ENCODE measurements at regions not wholly inside any gene's neighbourhood (a gene's known extent, or its start where the extent isn't known, plus 50 kb on each side); places are given as distances from the start of the nearest gene placed in this dataset.

DNA sequence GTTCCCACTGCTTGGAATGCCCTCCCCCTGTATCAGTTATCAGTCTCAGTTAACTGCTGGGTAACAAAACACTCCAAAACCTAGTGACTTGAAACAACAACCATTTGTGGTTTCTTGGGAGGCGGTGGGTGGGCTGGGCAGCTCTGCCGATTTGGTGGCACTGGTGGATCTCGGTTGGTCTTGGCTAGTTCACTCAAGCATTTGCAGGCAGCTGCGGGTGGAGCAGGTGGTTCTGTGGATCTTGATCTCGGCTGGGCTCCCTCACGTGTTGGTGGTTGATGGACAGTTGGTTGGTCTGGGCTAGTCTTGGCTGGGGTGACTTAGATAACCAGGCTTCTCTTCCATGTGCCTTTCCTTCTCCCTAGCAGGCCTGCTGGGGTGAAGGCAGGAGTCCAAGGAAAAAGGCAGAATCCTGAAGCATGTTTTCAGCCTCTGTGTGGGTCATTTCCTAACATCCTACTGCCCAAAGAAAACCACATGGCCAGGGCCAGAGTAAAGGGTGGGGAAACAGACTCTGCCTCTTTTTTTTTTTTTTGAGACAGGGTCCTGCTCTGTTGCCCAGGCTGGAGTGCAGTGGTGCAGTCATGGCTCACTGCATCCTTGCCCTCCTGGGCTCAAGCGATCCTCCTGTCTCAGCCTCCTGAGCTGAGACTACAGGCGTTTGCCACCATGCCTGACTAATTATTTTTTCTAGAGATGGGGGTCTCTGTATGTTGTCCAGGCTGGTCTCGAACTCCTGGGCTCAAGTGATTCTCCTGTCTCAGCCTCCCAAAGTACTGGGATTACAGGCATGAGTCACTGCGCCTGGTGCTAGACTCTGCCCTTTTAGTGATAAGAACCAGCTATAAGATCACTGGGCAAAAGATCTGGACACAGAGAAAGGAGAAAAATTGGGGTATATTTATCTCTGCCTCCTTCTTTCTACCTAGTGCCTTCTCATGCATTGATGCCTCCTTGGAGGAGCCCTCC, 183.7 kb downstream of the RGS3 start:
- Histone ChIP-seq H3K9me3 (ENCODE audit: insufficient read depth, low read depth, low read length) (no peaks in the 10 kb centered on the region), H3K9ac (ENCODE audit: low read depth, low read length) (no peak overlapping the region), H3K27me3 (ENCODE audit: insufficient read depth, low read length) (peaks cover 99% of the 10 kb centered on the region), H3K4me1 (ENCODE audit: insufficient read depth, low read length) (peaks cover 5% of the 10 kb centered on the region; the same call in 1 of the 2 replicates), H3K27ac (ENCODE audit: low read length) (no peak overlapping the region), H3K36me3 (ENCODE audit: insufficient read depth, low read depth, low read length) (no peaks in the 10 kb centered on the region), H3K4me3 (ENCODE audit: low read length) (no peak overlapping the region)

DNA sequence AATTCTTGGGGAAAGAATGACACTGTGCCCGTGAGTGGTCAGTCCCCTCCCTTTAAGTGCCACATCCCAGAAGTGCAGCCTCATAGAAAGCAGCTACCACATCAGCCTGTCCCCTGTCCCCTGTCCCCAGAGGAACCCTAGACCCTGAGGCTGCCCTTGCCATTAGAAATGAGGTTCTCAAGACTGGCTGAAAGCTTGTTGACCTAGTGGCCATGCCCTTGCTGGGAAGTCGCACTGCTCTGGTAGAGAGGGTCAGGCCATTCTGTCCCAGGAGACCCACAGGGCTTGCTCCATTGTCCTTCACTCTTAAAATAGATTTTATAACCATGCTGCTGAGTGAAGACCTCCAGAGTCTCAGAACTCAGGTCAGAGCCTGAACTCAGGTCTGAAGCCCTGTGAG, 184.5 kb downstream of the RGS3 start:
- no peak overlapping the region for H3K27ac ChIP-seq (ENCODE audit: low read length)
- H3K4me1 ChIP-seq (ENCODE audit: insufficient read depth, low read length): peaks cover 5% of the 10 kb centered on the region; the same call in 1 of the 2 replicates
- peaks cover 91% of the 10 kb centered on the region for H3K27me3 ChIP-seq (ENCODE audit: insufficient read depth, low read length)
- no peak overlapping the region for H3K4me3 ChIP-seq (ENCODE audit: low read length)
- H3K9ac ChIP-seq (ENCODE audit: low read depth, low read length): no peak overlapping the region
- H3K36me3 ChIP-seq (ENCODE audit: insufficient read depth, low read depth, low read length): no peaks in the 10 kb centered on the region
- H3K9me3 ChIP-seq (ENCODE audit: insufficient read depth, low read depth, low read length): no peaks in the 10 kb centered on the region

DNA sequence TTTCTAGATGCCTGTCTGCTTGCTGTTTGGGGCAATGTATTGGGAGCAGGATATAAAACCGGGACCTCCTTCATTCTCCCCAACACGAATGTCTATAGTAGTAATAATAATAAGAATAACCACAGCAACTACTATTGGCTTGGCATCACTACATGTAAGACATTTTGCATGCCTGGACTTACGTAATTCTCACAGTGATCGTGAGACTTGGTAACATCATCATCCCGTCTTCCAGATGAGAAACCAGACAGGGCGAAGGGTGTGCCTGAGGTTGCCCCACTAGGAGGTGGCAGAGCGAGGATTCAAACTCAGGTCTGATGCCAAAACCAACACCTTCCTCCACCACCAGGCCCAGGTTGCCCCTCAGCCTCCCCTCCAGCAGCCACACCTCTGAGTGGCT, 185.1 kb downstream of the RGS3 start:
- no peak overlapping the region for H3K9ac ChIP-seq (ENCODE audit: low read depth, low read length)
- H3K4me3 ChIP-seq (ENCODE audit: low read length): no peak overlapping the region
- no peaks in the 10 kb centered on the region for H3K36me3 ChIP-seq (ENCODE audit: insufficient read depth, low read depth, low read length)
- no peak overlapping the region for H3K27ac ChIP-seq (ENCODE audit: low read length)
- peaks cover 85% of the 10 kb centered on the region for H3K27me3 ChIP-seq (ENCODE audit: insufficient read depth, low read length)
- no peaks in the 10 kb centered on the region for H3K9me3 ChIP-seq (ENCODE audit: insufficient read depth, low read depth, low read length)
- H3K4me1 ChIP-seq (ENCODE audit: insufficient read depth, low read length): peaks cover 5% of the 10 kb centered on the region; the same call in 1 of the 2 replicates

DNA sequence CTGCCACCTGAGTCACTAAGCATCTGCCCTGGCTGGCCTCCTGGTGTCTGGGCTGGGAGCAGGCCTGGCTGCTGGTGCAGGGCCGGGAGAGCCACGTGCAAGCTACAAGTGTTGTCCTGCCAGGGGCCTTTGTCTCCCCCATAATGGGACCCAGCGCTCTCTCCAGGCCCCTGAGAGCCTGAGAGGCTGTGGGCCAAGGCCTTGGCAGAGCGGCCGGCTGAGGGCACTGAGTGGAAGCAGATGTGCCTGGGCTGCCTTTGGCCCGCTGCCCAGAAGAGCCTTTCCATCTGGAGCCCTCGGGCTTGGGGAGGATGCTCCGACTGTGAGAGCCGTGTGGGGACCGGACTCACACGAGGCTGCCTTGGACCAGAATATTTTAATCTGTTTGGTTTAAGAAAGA, 185.5 kb downstream of the RGS3 start:
- H3K4me1 ChIP-seq (ENCODE audit: insufficient read depth, low read length): peaks cover 5% of the 10 kb centered on the region; the same call in 1 of the 2 replicates
- no peak overlapping the region for H3K27ac ChIP-seq (ENCODE audit: low read length)
- no peak overlapping the region for H3K4me3 ChIP-seq (ENCODE audit: low read length)
- H3K27me3 ChIP-seq (ENCODE audit: insufficient read depth, low read length): peaks cover 80% of the 10 kb centered on the region
- no peaks in the 10 kb centered on the region for H3K36me3 ChIP-seq (ENCODE audit: insufficient read depth, low read depth, low read length)
- H3K9me3 ChIP-seq (ENCODE audit: insufficient read depth, low read depth, low read length): no peaks in the 10 kb centered on the region
- H3K9ac ChIP-seq (ENCODE audit: low read depth, low read length): no peak overlapping the region

DNA sequence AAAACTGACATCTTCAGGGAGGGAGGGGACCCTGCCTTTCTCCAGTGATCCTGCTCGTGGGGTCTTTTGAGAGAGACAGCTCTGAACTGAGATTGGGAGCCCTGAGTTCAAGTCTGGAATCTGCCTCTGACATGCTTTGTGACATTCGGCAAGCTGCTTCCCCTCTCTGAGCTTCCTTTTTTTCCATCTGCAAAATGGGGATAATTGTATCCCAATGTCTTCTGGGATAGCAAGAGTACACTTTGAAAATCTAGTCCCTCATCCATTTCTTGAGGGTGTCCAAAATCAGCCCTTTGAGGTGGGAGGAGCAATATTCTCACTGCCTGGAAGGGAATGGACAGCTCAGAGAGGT, 186.3 kb downstream of the RGS3 start:
- Histone ChIP-seq H3K4me3 (ENCODE audit: low read length) (no peak overlapping the region), H3K27me3 (ENCODE audit: insufficient read depth, low read length) (peaks cover 78% of the 10 kb centered on the region), H3K9ac (ENCODE audit: low read depth, low read length) (no peak overlapping the region), H3K9me3 (ENCODE audit: insufficient read depth, low read depth, low read length) (no peaks in the 10 kb centered on the region), H3K4me1 (ENCODE audit: insufficient read depth, low read length) (peaks cover 5% of the 10 kb centered on the region; the same call in 1 of the 2 replicates), H3K36me3 (ENCODE audit: insufficient read depth, low read depth, low read length) (no peaks in the 10 kb centered on the region), H3K27ac (ENCODE audit: low read length) (no peak overlapping the region)

DNA sequence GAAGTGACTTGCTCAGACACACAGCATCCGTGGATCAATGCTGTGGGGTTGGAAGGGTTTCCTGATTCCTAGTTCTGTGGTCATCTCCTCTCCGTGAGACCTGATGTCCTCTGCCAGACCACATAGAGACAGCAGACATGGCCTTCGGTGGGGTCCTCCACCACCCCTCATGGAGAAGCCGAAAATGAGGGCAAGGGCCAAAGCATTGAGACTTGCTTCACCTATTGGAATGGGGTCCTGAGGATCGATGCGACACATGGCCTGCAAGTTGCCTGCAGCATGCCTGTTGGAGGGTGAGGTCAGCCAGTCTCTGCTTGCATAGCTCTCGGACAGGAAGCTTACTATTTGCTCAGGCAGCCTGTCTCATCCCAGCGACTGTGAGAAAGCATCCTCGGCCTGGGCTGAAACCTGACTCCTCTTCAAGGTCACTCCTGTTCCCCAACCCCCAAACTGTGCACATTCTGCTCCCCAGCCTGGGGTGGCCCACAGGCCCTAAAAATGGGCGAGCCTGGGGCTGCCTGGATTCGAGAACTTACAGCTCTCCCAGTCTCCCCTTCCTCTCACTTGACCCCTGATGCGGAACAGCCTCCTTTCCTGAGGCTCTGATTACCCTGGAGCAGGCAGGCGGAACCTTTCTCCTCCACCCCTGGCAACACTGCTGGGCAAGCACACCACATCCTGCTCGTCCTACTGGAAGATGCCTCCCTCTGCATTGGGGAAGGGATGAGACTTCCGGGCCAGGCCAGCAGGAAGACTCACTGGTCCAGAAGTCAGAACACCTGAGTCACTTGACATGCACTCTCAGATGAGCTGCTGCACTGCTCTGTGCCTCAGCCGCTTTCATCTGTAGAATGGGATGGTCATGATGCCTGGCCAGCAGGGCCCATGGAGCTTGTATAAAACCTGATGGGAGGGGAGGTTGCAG, 186.9 kb downstream of the RGS3 start:
- Histone ChIP-seq H3K4me1 (ENCODE audit: insufficient read depth, low read length) (peaks cover 5% of the 10 kb centered on the region; the same call in 1 of the 2 replicates), H3K27me3 (ENCODE audit: insufficient read depth, low read length) (peaks cover 76% of the 10 kb centered on the region), H3K9me3 (ENCODE audit: insufficient read depth, low read depth, low read length) (no peaks in the 10 kb centered on the region), H3K4me3 (ENCODE audit: low read length) (no peak overlapping the region), H3K36me3 (ENCODE audit: insufficient read depth, low read depth, low read length) (no peaks in the 10 kb centered on the region), H3K9ac (ENCODE audit: low read depth, low read length) (no peak overlapping the region), H3K27ac (ENCODE audit: low read length) (no peak overlapping the region)

DNA sequence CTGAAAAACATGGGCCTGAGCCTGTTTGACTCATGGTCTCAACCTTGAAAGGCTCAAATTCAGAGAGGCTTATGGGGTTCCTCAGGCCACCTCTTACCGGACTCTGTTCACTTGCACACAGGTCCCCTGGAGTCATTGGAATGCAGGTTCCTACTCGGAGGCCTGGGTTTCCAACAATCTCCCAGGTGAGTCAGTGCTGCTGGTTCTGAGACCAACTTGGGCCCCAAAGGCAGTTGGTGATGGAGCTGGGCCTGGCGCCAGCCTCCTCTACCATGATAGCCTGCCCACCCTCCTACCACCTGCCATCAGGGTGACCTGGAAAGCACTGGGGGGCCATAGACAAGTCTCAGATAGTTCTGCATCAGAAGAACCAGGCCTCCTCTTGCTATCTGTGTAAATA, 188.4 kb downstream of the RGS3 start:
- no peak overlapping the region for H3K4me3 ChIP-seq (ENCODE audit: low read length)
- no peaks in the 10 kb centered on the region for H3K9me3 ChIP-seq (ENCODE audit: insufficient read depth, low read depth, low read length)
- no peak overlapping the region for H3K9ac ChIP-seq (ENCODE audit: low read depth, low read length)
- H3K4me1 ChIP-seq (ENCODE audit: insufficient read depth, low read length): peaks cover 5% of the 10 kb centered on the region; the same call in 1 of the 2 replicates
- no peak overlapping the region for H3K27ac ChIP-seq (ENCODE audit: low read length)
- H3K27me3 ChIP-seq (ENCODE audit: insufficient read depth, low read length): peaks cover 62% of the 10 kb centered on the region
- no peaks in the 10 kb centered on the region for H3K36me3 ChIP-seq (ENCODE audit: insufficient read depth, low read depth, low read length)

DNA sequence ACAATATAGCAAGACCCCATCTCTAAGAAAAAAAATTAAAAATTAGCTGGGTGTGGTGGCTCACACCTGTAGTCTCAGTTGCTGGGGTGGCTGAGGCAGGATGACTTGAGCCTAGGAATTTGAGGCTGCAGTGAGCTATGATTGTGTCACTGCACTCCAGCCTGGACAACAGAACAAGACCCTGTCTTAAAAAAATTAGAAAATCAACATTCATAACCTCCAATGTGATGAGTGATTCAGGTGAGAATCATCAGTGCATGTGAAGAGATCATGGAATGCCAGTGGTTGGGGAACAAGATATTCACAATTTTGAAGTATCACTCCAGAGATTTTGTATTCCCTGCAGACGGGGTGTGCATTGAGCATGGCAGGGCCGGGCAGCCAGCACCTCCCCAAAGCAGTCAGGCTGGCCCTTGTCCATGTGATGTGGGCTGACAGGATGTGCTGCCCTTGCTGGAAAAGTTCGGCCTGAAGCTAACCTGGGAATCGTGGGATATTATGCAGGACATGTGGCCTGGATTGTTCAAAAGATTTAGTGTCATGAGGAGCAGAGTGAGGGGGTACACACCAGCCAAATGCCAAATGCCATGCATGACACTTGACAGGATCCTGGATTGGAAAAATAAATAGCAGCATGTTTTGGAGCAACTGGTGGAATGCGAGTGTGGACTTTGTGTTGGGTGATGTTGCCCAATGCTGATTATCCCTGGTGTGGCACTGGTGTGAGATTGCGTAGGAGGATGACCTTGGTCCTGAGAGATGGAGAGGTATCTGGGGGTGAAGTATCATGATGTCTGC, 189.0 kb downstream of the RGS3 start:
- no peak overlapping the region for H3K27ac ChIP-seq (ENCODE audit: low read length)
- no peak overlapping the region for H3K9ac ChIP-seq (ENCODE audit: low read depth, low read length)
- H3K27me3 ChIP-seq (ENCODE audit: insufficient read depth, low read length): peaks cover 55% of the 10 kb centered on the region
- no peaks in the 10 kb centered on the region for H3K9me3 ChIP-seq (ENCODE audit: insufficient read depth, low read depth, low read length)
- no peaks in the 10 kb centered on the region for H3K36me3 ChIP-seq (ENCODE audit: insufficient read depth, low read depth, low read length)
- H3K4me3 ChIP-seq (ENCODE audit: low read length): no peak overlapping the region
- peaks cover 5% of the 10 kb centered on the region; the same call in 1 of the 2 replicates for H3K4me1 ChIP-seq (ENCODE audit: insufficient read depth, low read length)

DNA sequence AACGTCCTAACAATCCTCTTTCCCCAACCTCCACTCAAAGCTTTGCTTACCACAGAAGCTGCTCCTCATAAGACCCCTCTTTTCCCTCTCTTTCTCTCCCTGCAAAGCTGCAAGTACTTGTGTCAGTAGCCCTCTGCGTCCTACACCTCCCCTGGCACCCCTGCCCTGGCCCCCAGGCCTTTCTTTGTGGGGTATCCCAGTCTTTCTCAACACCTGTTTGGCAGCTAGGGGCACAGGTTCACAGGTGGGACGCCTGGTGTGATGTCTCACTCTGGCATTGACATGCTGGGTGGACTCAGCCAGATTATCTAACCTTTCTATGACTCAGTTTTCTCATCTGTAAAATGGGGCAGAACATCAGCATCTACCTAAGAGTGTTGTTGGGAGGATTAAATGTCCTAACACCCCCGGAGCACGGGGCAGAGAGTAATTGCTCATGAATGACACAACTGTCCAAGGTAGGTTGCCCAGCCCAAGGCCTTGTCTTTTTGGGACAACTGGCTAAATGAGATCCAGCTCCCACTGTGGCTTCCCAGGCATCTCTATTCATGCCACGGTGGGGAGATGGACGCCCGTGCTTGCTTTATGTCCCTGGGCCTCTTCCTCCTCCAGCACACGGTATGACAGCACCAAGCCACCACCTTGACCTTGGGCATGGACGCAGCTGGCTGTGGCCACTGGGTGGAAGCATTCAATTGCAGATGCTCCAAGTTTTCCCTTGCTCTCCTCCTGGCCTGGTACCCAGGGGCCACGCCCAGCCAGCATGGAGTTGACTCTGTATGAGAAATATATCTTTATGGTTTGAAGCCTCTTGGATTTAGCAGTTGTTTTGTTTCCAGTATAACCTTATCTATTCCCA, 190.4 kb downstream of the RGS3 start:
- Histone ChIP-seq H3K36me3 (ENCODE audit: insufficient read depth, low read depth, low read length) (no peaks in the 10 kb centered on the region), H3K9me3 (ENCODE audit: insufficient read depth, low read depth, low read length) (no peaks in the 10 kb centered on the region), H3K27me3 (ENCODE audit: insufficient read depth, low read length) (peaks cover 41% of the 10 kb centered on the region), H3K4me1 (ENCODE audit: insufficient read depth, low read length) (peaks cover 5% of the 10 kb centered on the region; the same call in 1 of the 2 replicates), H3K27ac (ENCODE audit: low read length) (no peak overlapping the region), H3K4me3 (ENCODE audit: low read length) (no peak overlapping the region), H3K9ac (ENCODE audit: low read depth, low read length) (no peak overlapping the region)

DNA sequence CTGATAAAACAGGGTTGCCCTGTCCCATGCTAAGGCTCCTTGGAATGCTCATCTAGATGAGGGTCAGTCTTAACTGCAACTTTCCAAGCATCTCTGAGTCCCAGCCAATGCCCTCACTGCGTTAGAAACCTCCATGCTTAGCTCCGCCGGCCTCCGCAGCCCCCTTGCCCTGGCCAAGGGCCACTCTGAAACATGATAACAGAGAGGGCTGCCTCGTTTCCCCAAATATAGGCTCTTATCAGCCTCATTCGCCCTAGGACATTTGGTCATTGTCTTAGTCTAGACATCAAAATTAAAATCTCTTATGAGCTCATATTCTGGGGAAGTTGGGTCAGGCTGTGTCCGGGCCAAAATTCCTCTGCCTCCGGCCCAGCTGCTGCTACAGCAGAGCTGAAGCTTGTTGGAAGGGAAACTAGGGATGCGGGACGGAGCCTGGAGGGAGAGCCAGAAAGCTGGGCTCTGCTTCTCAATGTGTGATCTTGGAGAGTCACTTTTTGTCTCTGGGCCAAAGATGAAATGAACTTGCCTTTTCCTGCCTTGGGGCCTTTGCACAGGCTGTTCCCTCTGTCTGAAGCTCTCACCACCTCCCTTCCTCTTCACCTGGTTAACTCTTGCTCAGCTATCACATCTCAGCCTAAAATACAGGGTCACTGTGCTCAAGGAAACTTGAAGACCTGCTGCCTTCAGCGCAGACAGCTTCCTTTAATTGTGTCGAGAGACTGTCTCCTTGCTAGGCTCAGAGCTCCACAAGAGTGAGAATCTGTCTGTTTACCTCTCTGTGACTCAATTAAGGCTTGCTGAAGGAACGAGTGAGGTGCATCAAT, 191.3 kb downstream of the RGS3 start:
- no peaks in the 10 kb centered on the region for H3K9me3 ChIP-seq (ENCODE audit: insufficient read depth, low read depth, low read length)
- no peak overlapping the region for H3K9ac ChIP-seq (ENCODE audit: low read depth, low read length)
- peaks cover 32% of the 10 kb centered on the region for H3K27me3 ChIP-seq (ENCODE audit: insufficient read depth, low read length)
- peaks cover 5% of the 10 kb centered on the region; the same call in 1 of the 2 replicates for H3K4me1 ChIP-seq (ENCODE audit: insufficient read depth, low read length)
- no peak overlapping the region for H3K4me3 ChIP-seq (ENCODE audit: low read length)
- no peak overlapping the region for H3K27ac ChIP-seq (ENCODE audit: low read length)
- H3K36me3 ChIP-seq (ENCODE audit: insufficient read depth, low read depth, low read length): no peaks in the 10 kb centered on the region
